H1 (cell line): ENCODE measurements at regions not wholly inside any gene's neighbourhood (a gene's known extent, or its start where the extent isn't known, plus 50 kb on each side); places are given as distances from the start of the nearest gene placed in this dataset.

Source experiments
- EP300 ChIP-seq, 2 experiments: IDR thresholded peaks; 1 replicate in 1 of 2; 2 replicates in 1 of 2; pipeline ENCODE4 v1.6.1; 2011 to 2012; ENCODE audit warnings: low read depth in 2 of 2, low read length in 2 of 2, mild to moderate bottlenecking in 2 of 2, borderline replicate concordance in 1 of 2, inconsistent platforms in 1 of 2, moderate library complexity in 1 of 2

- no peak for TF ChIP-seq EP300 (IDR thresholded peaks at IDR 0.05; ENCODE audit: borderline replicate concordance in 1 of 2, low read depth in 2 of 2, low read length in 2 of 2)
Observed at GRCh38 chr2:225865468-225865867, 466.0 kb downstream of the NYAP2 start (continued).
